ENCODE measurements at regions not wholly inside any gene's neighbourhood (a gene's known extent, or its start where the extent isn't known, plus 50 kb on each side); places are given as distances from the start of the nearest gene placed in this dataset.

DNA sequence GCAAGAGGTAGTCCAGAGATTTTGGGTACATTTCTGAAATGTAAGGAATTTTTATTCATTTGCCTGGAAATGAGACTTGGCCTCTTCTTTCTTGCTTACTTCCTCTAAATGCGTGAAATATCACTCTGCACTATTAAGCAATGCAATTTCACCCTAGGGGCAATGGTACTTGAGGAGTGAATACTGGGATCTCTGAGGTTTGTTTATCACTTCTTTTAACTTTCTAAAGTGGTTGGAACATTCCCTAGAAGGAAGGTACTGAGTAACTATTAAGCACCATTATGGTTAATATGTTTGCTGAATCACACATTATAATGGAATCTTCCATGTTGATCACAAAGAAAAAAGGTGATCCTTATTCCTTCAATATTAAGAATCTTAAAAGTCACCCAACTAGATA is 120.9 kb upstream of the CAND1 start:
- DNase-seq (ENCODE audit: low spot score), result no peak
- intact Hi-C loops (cut with DNase I), result no loop called here

DNA sequence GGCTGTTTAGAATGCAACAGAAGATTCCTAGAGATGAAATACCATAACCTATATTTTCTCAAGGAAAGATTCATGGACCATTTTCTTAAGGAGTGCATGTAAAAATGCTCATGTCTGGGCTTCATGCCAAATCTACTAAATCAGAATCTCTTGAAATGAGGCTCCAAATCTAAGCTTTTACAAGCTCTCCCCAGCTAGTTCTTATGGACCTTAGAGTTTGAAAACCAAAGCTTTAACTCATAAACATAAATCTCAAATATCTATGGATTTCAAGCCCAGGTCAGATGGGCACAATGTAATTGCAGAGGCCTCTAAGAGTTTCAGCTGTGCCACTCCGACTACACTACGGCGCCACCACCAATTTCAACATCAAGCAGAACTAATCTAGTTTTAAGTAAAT is 117.3 kb upstream of the CAND1 start:
- intact Hi-C loops (cut with DNase I), result no loop called here
- DNase-seq (ENCODE audit: low spot score), result no peak

DNA sequence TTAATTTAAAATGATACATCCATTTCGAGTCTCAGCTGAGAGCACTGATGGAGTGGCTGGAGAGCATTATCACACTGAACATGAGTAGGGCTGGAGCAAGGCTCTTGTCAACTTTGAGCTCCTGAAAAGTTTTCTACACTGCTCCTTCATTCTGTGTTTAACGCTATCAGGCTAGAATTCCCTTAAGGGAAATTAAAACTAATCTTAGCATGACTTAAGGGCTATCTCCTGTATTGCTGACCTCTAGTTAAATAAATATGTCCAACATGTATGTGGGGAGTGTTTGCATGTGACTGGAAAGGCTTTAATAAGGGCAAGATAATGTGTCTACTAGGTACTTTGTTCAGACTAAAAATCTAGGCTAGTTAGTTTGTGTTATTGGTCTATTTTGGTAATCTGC is 116.7 kb upstream of the CAND1 start:
- no peak for DNase-seq (ENCODE audit: low spot score)
- intact Hi-C loops (cut with DNase I), result no loop called here

DNA sequence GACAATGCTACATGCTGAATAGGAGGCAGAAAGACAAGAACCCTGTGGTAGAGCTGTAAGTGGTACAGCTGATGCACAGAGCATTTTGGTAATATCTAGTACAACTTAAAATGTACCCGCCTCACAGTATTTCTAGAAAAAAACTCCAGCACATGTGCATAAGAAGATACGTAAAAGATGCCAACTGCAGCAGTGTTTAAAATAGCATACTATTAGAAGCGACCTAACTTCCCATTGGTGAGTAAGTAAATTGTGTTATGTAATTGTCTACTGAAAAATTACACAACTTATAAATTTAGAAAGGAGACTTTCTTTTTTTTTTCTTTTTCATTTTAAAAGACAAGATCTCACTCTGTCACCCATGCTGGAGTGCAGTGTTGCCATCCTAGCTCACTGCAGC is 114.3 kb upstream of the CAND1 start:
- intact Hi-C loops (cut with DNase I), result no loop called here
- DNase-seq (ENCODE audit: low spot score), result no peak

DNA sequence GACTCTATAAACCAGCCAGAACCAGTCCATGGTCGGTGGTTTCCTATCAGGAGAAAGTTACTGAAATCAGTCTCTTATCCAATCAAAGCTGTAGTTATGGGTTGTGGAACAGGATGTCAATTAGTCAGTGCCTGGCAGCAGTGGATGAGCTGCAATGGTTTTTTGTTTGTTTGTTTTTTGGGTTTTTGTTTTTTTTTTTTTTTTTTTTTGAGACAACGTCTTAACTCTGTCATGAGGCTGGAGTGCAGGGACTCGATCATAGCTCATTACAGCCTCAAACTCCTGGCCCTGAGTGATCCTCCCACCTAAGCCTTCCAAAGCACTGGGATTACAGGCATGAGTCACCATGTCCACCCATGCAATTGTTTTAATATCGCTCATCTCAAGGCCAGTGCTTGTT is 113.3 kb upstream of the CAND1 start:
- intact Hi-C loops (cut with DNase I), result no loop called here
- DNase-seq (ENCODE audit: low spot score), result no peak

DNA sequence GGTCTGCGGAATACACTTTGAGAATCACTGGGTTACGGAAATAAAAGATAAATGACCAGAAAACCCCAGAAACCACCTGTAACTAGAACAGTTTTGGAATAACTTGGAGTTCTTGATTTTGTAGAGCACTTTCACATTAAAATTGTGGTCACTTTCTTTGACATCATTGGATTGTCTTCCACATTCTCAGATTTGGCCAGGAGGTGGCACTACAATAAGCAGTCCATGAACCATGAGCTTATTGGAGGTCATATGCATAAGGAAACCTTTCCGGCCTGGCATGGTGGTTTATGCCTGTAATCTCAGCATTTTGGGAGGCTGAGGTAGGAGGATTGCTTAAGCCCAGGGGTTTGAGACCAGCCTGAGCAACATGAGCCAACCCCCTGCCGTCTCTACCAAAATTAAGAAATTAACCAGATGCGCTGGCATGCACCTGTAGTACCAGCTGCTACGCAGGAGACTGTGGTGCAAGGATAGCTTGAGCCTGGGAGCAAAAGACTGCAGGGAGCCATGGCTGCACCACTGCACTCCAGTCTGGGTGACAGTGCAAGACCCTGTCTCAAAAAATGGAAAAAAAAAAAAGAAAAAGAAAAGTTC is 107.7 kb upstream of the CAND1 start:
- intact Hi-C loops (cut with DNase I), result no loop called here
- DNase-seq (ENCODE audit: low spot score), result no peak

DNA sequence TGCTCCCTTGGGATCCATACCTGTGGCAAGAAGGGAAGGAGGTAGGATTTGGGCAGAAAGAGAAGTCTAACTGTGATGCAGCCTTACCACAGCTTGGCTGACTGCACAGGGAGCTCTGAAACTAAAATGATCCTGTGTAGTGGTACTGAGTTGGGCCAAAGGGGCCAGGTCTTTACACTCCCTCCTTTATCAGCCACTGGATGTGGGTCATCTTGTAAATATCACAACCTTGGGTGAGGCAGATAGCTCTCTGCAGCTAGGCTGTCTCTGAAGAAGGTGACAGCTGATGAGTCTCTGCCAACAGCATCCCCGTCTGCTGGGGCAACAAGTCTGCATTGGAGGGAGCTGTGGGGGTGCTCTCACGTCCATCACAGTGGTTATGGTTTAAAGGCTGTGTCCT is 95.9 kb upstream of the CAND1 start:
- DNase-seq (ENCODE audit: low spot score), result no peak
- intact Hi-C loops (cut with DNase I), result loop anchor here in 1 of 2 donors (2.0 kb wide), 1 partner anchor 72 kb away; no protein-coding TSS in a partner anchor

DNA sequence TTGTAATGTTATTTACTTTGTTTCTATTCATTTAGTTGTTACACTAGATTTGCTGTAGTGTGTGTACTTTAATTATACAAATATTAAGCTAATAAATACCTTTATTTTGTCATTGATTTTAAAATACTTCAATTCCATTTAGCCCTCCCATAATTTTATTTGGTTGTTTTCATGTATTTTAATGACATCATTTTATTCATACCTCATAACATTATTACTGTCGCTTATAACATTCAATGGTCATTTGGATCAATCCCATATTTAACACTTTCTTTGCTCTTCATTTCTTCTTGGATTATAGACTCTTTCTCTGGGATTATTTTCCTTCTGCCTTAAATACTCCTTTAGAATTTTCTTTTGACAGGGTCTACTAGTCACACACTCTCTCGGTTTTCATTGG is 86.6 kb upstream of the CAND1 start:
- intact Hi-C loops (cut with DNase I), result no loop called here
- no peak for DNase-seq (ENCODE audit: low spot score)

DNA sequence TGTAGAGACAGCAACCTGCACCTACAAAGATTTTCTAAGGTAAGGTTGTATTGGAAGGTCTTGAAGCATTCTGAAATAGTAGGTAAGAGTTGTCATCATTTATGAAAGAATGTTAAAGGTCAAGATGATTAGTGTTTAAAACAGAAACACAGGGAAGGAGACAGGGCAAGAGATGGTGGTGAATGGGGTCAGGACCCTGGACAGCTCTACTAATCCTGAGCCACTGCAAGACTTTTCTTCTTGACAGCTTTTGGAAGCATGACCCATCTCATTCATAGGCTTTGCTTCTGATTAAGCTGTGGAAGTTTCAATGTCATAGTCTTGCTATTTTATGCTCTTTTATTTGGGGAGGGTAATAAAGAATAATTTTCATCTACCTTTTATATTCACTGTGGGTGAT is 75.5 kb upstream of the CAND1 start:
- intact Hi-C loops (cut with DNase I), result no loop called here
- DNase-seq (ENCODE audit: low spot score), result no peak

DNA sequence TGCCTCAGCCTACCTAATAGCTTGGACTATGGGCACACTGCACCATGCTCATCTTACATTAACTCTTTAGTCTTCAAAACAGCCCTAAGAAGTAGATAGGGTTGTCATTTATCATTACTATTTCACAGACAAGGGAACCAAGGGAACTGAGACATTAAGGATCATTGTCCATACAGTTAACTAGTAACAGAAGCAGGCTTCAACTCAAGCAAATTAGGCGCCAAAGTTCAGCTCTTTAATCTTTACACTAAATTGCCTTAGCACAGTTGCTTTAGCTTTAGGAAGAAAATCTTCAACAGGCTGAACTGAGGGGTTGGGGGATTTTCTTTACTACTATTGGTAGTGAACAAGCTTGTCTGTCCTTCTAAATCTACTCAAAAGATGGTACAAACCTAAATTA is 68.8 kb upstream of the CAND1 start:
- intact Hi-C loops (cut with DNase I), result no loop called here
- DNase-seq (ENCODE audit: low spot score), result no peak

DNA sequence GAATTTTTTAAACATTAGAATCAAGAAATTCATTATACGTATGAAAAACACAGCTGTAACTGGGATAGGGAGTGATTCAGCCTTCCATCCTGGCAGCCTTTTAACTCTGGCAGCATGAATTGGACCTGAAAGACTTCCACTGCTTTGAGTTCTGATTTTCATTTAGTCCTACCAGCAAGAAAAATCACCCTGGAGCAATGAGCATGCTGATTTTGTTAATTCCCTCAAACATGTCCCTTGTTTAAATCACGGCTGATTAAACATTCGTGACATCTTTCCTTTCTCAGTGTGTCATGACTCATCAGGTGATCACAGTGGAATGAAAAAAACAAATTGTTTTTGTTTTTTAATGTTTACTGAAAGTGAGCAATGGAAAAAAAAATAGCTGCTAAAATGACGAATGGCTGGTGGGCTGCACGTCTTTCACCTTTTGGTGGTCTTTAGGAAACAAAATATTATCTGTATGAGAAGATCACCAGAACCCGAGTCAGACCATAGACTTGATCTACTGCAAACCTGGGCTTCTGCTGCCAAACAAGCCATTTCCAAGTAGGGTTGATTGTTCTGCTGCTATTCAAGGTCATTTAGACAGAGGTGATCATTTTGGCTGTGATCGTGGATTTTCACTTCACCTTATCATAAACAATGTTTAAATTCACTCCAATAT is 67.0 kb upstream of the CAND1 start:
- intact Hi-C loops (cut with DNase I), result no loop called here
- no peak for DNase-seq (ENCODE audit: low spot score)

DNA sequence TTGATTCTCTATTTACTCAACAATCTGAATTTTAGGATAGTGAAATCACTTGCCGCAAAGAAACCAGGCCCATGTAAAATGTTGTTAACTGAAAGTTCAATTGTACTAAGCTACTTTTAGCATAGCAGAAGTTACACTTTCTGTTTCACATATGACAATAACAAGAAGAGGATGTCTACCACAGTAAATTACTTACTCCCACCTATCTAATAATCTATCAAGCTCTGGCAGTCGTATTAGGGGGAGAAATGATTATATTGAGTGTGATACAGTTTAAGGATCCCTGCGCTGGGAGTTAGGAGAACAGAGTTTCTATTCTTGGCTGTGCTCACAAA is 66.5 kb upstream of the CAND1 start:
- no peak for DNase-seq (ENCODE audit: low spot score)
- intact Hi-C loops (cut with DNase I), result no loop called here

DNA sequence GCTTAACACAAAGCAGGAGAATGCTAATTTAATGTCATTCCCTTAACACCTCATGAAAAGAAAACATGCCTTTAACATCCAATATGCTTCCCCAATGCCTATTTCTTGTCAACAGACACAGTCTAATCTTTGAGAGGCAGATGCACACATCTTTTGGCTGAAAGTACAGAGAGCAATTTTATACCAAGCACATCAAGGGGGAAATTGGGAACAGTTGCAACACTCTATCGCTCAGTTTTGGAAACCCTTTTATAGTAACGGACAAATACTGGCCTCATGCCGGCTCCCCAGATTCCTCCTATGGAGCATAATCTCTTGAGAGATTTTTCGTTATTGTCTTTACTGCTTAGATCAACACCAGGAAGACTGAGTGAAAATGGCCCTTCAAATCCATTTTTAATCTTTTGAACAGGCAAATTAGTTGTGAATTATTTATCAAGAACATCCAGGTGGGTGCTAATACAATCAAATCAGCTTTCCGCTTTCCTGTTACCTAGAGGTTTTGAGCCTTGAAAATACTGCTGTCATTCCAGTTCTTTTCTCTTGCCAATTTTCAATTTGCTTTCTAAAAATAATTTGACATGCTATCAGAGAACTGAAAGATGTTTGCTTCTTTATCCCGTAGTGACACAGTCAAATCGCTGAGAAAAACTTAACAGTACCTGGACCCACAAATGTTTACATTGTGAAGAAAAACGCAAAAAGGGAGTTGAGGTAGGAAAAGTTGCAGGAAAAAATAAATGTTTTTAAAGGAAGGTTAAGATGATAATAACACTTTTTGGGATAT is 60.7 kb upstream of the CAND1 start:
- DNase-seq (ENCODE audit: low spot score), result no peak
- intact Hi-C loops (cut with DNase I), result no loop called here

DNA sequence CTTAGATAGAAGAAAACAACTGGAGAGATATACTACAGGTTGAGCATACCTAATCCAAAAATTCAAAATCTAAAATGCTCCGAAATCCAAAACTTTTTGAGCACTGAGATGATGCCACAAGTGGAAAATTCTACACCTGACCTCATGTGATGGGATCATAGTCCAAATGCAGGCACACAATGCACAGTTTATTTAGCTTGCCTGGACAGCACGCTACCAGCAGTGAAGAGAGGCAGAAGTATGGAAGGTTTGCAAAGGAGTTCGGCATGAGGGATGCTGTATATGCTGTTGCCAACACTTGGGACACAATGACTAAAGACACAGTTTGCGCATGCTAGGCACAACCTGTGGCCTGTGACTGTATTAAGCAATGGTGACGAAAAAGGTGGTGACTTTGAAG is 58.1 kb upstream of the CAND1 start:
- intact Hi-C loops (cut with DNase I), result no loop called here

DNA sequence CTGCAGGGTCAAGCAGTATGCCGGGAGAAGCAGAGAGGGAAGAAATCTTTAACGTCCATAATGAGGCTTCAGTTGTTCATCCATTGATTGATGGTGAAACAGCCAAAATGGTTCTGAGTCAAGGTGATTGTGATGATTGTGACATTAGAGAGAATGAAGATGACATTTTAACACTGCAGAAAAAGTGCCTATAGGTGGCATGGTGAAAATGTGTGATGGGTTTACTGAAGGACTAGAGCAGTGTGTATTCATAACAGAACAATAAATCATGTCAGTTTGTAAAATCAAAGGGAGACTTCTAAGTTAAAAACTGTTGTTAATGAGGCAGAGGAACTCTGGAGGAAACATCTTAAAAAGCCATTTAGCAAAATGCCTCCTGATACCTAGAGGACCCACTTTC is 57.7 kb upstream of the CAND1 start:
- intact Hi-C loops (cut with DNase I), result no loop called here
- DNase-seq (ENCODE audit: low spot score), result no peak

More for the DNA sequence above, 58.1 kb upstream of the CAND1 start:
- DNase-seq (ENCODE audit: low spot score), result no peak

DNA sequence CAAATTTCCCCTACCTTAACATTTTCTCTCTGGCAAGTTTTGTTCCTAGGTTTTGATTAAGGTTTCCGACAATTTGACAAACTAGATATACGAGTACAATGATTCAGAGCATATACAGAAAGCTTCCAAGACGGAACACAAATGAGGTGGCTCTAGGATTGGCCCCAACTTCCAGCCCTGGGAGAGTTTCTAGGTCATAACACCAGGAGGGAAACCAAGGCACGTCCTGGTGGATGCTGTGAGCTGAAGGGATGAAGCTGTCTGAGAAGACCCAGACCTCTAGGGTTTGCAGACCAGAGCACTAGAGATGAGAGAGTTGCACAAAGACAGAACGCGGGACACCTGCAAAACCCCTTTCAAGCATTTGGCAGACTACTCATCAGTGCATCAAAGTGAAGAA is 51.5 kb upstream of the CAND1 start:
- no peak for DNase-seq (ENCODE audit: low spot score)
- intact Hi-C loops (cut with DNase I), result loop anchor here in 1 of 2 donors (5.0 kb wide), 1 partner anchor 160 kb away; no protein-coding TSS in a partner anchor

Measured in posterior vena cava (tissue), 2 donors.